ENCODE measurements at regions not wholly inside any gene's neighbourhood (a gene's known extent, or its start where the extent isn't known, plus 50 kb on each side); places are given as distances from the start of the nearest gene placed in this dataset.
"Not testable (repeated sequence)": the region's sequence is repeated elsewhere in the genome, so short reads cannot be mapped to it uniquely, and the experiment has no call there.

DNA sequence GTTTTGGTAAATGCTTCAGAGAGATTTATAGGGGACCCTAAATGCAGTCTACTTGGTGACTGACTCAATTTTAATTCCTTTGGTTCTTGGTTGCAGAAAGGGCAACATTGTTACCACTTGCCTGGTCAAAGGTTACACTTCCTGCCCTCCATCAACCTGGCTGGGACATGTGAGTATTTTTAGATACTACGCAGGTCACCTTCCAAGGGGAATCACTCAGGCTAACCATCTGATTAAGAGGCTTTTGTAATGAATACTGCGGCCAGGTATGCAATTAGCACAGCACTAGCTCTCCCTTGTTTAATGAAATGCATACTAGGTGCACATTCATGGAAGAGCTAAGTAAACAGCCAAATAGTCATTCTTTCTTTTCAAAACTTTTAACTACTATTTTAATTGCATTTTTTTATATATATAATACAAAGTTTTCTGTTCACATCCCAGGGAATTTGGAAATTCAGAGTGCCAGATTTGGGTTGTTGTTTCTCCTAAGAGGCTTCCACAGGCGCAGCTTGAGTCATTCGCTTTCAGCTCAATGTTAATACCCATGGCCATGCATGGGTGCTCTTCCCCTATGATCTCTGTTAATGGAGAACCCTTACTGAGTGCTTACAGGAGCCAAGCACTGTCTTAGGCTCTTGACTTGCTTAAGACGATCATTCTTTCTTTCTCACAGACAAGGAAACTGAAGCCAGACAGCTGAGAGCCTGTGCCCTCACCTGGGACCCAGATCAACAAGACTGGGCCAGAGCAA is 152.2 kb downstream of the MTX2 start:
- DNase-seq (ENCODE audit: low spot score): no peak
- intact Hi-C loops (cut with DNase I): no loop called here

DNA sequence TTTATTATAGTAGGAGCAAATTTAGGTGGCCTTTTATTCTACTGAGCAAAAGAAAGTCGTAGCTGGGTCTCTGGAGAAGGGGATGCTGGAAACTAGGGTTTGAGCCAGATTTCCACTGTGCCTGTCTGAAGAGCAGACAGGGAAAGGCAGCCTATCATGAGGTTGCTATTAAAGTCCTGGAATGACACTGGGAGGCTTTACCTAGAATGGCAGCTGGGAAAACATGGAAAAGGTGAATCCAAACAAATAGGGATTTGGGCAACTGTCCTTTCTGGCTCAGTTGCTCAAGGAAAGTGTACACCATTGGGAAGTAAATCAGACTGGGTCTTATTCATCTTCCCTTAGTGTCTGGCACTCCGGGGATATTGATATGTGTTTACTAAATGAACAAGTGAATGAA is 154.6 kb downstream of the MTX2 start:
- no peak for DNase-seq (ENCODE audit: low spot score)
- intact Hi-C loops (cut with DNase I): no loop called here

GRCh38 chr2:176424746-176425145 is 155.5 kb downstream of the MTX2 start:
- DNase-seq (ENCODE audit: low spot score): no peak
- intact Hi-C loops (cut with DNase I): no loop called here

DNA sequence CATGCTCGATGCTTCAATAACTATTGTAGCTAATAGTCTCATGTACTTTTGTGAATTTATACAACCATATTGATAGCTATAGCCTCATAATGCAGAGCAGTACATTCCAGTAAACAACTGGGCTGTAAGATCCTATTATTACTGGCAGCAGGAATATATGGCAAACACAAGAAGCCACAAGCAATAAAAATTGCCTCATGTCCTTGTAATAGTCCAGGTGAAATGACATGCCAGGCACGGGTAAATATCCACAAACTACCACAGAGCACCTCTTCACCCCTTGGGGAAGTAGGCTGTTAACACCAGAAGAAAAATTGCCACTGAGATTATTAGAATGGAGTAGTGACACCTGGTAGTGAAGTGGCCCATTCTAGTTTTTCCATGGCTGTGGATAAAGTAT is 158.3 kb downstream of the MTX2 start:
- DNase-seq (ENCODE audit: low spot score): no peak
- intact Hi-C loops (cut with DNase I): no loop called here

DNA sequence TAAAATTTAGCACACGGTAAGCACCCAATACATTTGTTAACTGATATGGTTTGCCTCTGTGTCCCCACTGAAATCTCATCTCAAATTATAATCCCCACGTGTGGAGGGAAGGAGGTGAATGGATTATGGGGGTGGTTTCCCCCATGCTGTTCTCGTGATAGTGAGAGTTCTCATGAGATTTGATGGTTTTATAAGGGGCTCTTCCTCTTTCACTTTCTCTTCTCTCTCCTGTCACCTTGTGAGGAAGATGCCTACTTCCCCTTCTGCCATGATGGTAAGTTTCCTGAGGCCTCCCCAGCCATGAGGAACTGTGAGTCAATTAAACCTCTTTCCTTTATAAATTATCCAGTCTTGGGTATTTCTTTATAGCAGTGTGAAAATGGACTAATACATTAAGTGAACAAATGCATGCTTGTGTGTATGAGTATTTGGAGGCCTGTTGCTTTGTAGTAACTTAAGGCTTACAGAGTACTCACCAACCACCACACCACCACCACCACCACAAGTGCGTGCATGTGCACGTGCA is 159.8 kb downstream of the MTX2 start:
- intact Hi-C loops (cut with DNase I); DNase-seq (ENCODE audit: low spot score): not testable (repeated sequence)

DNA sequence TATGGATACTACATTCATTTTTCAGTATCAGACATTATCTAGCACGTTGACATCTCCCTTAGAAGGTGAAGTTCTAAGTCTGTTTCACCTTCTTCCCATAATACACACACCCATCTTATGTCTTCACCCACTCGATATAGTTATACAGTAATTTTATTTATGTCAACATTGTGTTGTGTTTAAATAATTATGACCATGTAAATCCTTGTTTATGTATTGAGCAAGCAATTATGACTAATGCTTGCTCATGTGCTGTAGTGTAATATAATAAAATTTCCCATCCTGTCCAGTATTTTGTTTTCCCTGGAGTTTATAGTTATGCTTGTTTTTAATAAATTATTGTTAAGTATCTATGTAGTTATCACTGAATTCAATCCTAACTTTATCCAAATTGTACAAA is 163.2 kb downstream of the MTX2 start:
- intact Hi-C loops (cut with DNase I): no loop called here
- DNase-seq (ENCODE audit: low spot score): no peak

GRCh38 chr2:176435729-176436128 is 166.5 kb downstream of the MTX2 start:
- intact Hi-C loops (cut with DNase I): no loop called here
- DNase-seq (ENCODE audit: low spot score): no peak

GRCh38 chr2:176443946-176444345 is 174.7 kb downstream of the MTX2 start:
- intact Hi-C loops (cut with DNase I): no loop called here
- DNase-seq (ENCODE audit: low spot score): no peak

DNA sequence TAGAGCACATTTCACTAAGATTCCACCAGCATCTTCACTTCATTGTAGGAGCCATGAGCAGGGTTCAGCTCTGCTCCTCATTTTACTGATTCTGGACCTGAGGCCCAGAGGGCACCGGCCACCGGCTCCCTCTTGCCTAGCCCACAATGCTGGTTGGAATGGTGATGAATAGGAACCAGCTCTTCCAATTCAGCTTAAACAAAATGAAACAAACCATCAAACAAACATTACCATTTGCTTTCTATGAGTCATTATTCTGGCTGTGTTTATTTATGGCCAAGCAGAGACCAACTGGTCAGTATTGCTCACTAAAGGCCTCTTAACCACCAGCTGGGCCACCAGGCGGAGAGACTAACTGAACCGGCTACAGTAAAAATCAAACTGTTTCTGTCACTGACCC is 176.7 kb downstream of the MTX2 start:
- DNase-seq (ENCODE audit: low spot score): no peak
- intact Hi-C loops (cut with DNase I): no loop called here

DNA sequence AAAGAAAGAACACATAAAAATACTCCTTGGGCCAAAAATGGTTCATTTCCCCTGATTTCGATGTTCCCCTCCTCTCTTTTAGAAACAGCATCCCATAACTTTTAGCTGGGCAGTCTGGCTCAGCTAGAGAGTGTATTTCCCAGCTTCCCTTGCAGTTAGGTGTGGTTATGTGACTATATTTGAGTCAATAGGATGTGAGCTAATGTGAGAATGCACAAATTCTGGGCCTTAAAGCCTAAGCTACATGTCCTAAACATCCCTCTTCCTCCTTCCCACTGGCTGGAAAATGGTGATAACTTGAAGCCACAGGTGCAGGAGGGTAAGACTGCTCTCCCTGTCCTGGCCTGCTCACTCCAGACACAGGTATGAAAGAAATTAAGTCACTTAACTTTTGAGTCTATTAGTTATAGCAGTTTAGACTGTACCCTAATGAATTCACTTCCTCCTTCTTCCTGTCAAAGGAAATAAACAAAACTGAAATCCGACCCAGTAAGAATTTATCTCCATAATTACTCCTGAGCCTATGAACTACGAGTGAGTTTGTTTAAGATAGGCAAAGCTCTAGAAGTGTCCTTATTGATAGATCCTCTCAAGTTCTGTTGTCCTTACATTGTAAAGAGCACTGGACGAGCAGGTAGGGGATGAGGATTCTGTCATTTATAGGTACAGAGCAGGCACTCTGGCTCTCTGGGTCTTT is 177.6 kb downstream of the MTX2 start:
- intact Hi-C loops (cut with DNase I): no loop called here
- no peak for DNase-seq (ENCODE audit: low spot score)

DNA sequence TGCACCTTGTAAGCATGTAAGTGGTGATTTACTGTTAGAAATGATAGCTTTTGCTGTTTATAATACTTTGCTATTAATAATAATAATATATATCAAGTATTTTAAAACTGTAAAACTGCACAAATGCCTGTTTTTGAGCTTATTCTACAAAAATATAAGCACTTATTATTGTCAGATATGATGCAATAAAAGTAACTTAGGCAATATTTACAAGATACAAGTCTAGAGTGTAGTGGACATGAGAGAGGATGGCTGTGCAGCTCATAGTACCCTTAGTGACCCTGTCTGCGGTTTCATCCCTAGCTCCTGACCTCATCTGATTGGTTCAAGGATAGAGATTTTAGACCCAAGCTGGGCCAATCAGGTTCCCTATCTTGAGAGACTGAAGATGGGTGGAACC is 178.4 kb downstream of the MTX2 start:
- intact Hi-C loops (cut with DNase I): no loop called here
- DNase-seq (ENCODE audit: low spot score): no peak

GRCh38 chr2:176449852-176450251 is 180.6 kb downstream of the MTX2 start:
- no peak for DNase-seq (ENCODE audit: low spot score)
- intact Hi-C loops (cut with DNase I): no loop called here

DNA sequence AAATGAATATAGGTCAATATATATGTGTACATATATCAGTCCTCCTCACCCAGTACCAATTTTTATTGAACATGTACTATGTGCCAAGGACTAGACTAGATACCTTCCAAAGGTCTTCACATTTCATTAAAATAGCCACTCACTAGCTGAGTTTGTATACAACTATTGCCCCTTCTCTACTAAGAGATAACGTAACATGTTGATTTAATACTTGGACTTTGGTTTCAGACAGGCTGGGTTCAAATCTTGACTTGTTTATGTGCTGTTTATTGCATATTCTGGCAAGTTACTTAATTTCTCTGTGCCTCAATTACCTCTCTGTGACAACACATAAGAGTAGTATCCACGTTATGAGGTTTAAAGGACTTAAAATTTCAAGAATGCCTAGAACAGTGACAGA is 184.5 kb downstream of the MTX2 start:
- DNase-seq (ENCODE audit: low spot score): no peak
- intact Hi-C loops (cut with DNase I): loop anchor here (2.0 kb wide), 1 partner anchor 99 kb away; no protein-coding TSS in a partner anchor

- DNase-seq (ENCODE audit: low spot score): peak; percentile 82
- intact Hi-C loops (cut with DNase I): loop anchor here (1.0 to 5.0 kb wide), 3 partner anchors 98 to 315 kb away; no protein-coding TSS in a partner anchor
These were observed 185.9 kb downstream of the MTX2 start for GRCh38 chr2:176454893-176455815.

- intact Hi-C loops (cut with DNase I): loop anchor here (1.0 to 5.0 kb wide), 3 partner anchors 97 to 316 kb away; no protein-coding TSS in a partner anchor
- no peak for DNase-seq (ENCODE audit: low spot score)
These were observed 186.6 kb downstream of the MTX2 start for GRCh38 chr2:176455816-176456291.

GRCh38 chr2:176457481-176457880 is 188.2 kb downstream of the MTX2 start:
- no peak for DNase-seq (ENCODE audit: low spot score)
- intact Hi-C loops (cut with DNase I): loop anchor here (5.0 kb wide), 1 partner anchor 180 kb away; no protein-coding TSS in a partner anchor

- intact Hi-C loops (cut with DNase I): no loop called here
- no peak for DNase-seq (ENCODE audit: low spot score)
These were observed 192.0 kb downstream of the MTX2 start for GRCh38 chr2:176461098-176461808.

DNA sequence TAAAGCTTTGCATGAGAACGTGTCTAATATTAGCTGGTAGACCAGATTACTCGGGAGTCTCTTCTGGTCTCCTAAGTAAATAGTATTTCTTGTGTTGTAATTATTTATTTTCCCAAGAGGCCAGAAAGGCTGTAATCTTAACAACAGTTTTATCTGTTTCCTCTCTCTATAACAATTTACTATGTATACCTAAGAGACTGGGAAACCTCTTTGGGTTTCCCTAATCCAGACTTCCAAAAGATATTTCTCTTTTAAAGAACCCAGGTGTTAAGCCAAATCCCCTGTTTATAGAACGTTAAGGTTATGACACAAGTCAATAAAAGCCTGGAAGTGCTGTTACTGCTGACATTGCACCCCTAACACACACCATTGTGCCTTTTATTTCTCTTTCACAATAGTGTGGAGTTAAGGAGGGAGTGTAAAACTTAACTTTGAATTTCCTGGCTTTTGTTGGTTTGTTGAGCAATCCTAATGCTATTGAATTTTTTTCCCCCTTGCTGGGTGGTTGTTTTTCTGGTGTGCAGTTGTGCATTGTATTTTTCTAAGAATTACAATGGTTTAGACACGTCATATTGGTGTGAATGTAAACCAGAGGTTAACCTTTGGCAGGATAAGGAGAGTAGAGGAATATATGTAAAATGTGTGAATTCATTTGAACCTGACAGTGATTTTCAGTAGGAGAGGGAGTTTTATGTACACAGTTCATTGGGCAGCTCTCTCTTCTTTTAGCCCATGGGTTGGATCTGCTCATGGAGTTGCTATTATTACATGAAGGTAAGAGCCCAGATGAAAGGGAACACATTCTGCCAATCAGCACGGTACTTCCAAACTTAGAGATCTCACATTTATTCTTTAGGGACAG is 192.8 kb downstream of the MTX2 start:
- intact Hi-C loops (cut with DNase I): no loop called here
- no peak for DNase-seq (ENCODE audit: low spot score)

All from cardiac septum (tissue), 1 donor.